SK-N-SH (cell line): ENCODE measurements at regions not wholly inside any gene's neighbourhood (a gene's known extent, or its start where the extent isn't known, plus 50 kb on each side); places are given as distances from the start of the nearest gene placed in this dataset.

Source experiments
- CTCF ChIP-seq: fragments of 200-600 bp; sonication (generic); IDR thresholded peaks from 2 replicates; pipeline ENCODE4 v1.6.1; 2017; ENCODE audit warnings: antibody characterized with exemption, mild to moderate bottlenecking, moderate library complexity
- RCOR1 ChIP-seq: fragments of 150-350 bp; IDR thresholded peaks from 2 replicates; pipeline ENCODE4 v1.6.1; 2017; ENCODE audit warnings: antibody characterized with exemption, low read length

- TF ChIP-seq RCOR1, result no peak
- TF ChIP-seq CTCF, result no peak
These were observed 343.4 kb upstream of the GYPC start for GRCh38 chr2:126312579-126312978.
